ENCODE measurements at regions not wholly inside any gene's neighbourhood (a gene's known extent, or its start where the extent isn't known, plus 50 kb on each side); places are given as distances from the start of the nearest gene placed in this dataset.

- TF ChIP-seq CTCF (IDR thresholded peaks at IDR 0.05): no peak
- TF ChIP-seq POLR2A (IDR thresholded peaks at IDR 0.05): no peak
These were observed 89.7 kb upstream of the PCDH7 start for GRCh38 chr4:30630431-30630830.

Data from adrenal gland (tissue), 5 donors.